HCT116 (cell line): ENCODE measurements at regions not wholly inside any gene's neighbourhood (a gene's known extent, or its start where the extent isn't known, plus 50 kb on each side); places are given as distances from the start of the nearest gene placed in this dataset.

ENCODE experiments used
- CTCF ChIP-seq, 3 experiments: fragments of 200-600 bp in 1 of 3; sonication (generic) in 1 of 3; IDR thresholded peaks in 2 of 3; conservative IDR thresholded peaks in 1 of 3; 2 replicates each; pipeline ENCODE4 v1.5.1; 2012 to 2017; ENCODE audit warnings: low read depth in 2 of 3, low read length in 2 of 3, antibody characterized with exemption in 1 of 3, borderline replicate concordance in 1 of 3, control low read depth in 1 of 3, mild to moderate bottlenecking in 1 of 3, mixed read lengths in 1 of 3, mixed run types in 1 of 3, moderate library complexity in 1 of 3; ENCODE audit not compliant: insufficient read depth in 1 of 3
- EZH2 ChIP-seq: fragments of 200-600 bp; sonication (generic); IDR thresholded peaks from 2 replicates; pipeline ENCODE4 v1.6.1; 2017; ENCODE audit warnings: antibody characterized with exemption, mixed run types
- EZH2phosphoT487 ChIP-seq: fragments of 200-600 bp; IDR thresholded peaks from 2 replicates; pipeline ENCODE4 v1.6.1; 2018; ENCODE audit warnings: antibody characterized with exemption, borderline replicate concordance
- MAX ChIP-seq: IDR thresholded peaks from 2 replicates; pipeline ENCODE4 v1.6.1; 2012
- POLR2A ChIP-seq: IDR thresholded peaks from 2 replicates; pipeline ENCODE4 v1.7.0; 2011; ENCODE audit warnings: borderline replicate concordance; ENCODE audit not compliant: insufficient read depth, insufficient read length; ENCODE audit errors: extremely low read depth
- RAD21 ChIP-seq: IDR thresholded peaks from 2 replicates; pipeline ENCODE4 v1.6.1; 2012; ENCODE audit warnings: low read depth, mild to moderate bottlenecking
- REST ChIP-seq: IDR thresholded peaks from 2 replicates; pipeline ENCODE4 v1.6.1; 2012; ENCODE audit warnings: low read depth
- SRF ChIP-seq: IDR thresholded peaks from 2 replicates; pipeline ENCODE4 v1.6.1; 2012; ENCODE audit warnings: low read depth

GRCh38 chr17:55887531-55887930 lies 136.7 kb downstream of the PCTP start:
- TF ChIP-seq MAX = no peak
- TF ChIP-seq POLR2A = no peak
- no peak for TF ChIP-seq RAD21
- no peak for TF ChIP-seq CTCF (IDR thresholded peaks at IDR 0.05 in 2 of 3, conservative IDR thresholded peaks at IDR 0.05 in 1 of 3; ENCODE audit: borderline replicate concordance in 1 of 3, insufficient read depth in 1 of 3, low read depth in 2 of 3, low read length in 2 of 3)
- TF ChIP-seq EZH2 = no peak
- TF ChIP-seq SRF = no peak
- TF ChIP-seq REST = no peak
- TF ChIP-seq EZH2phosphoT487 = no peak
